Ectodermal cell (in vitro differentiated cells): ENCODE measurements at regions not wholly inside any gene's neighbourhood (a gene's known extent, or its start where the extent isn't known, plus 50 kb on each side); places are given as distances from the start of the nearest gene placed in this dataset.

Experiments used
- H3K27ac ChIP-seq: 2 replicates; pipeline ENCODE4 v1.7.0; 2013; ENCODE audit warnings: mild to moderate bottlenecking, low read depth, low read length; ENCODE audit not compliant: insufficient read depth, poor library complexity, severe bottlenecking
- H3K27me3 ChIP-seq: 2 replicates; pipeline ENCODE4 v1.7.0; 2013; ENCODE audit warnings: mild to moderate bottlenecking, low read length; ENCODE audit not compliant: insufficient read depth, control insufficient read depth, poor library complexity, severe bottlenecking
- H3K36me3 ChIP-seq: one replicate; pipeline ENCODE4 v1.7.0; 2013; ENCODE audit warnings: low read length; ENCODE audit not compliant: control insufficient read depth, insufficient read depth
- H3K4me1 ChIP-seq: one replicate; pipeline ENCODE4 v1.7.0; 2013; ENCODE audit warnings: low read length; ENCODE audit not compliant: control insufficient read depth, insufficient read depth
- H3K4me3 ChIP-seq: 2 replicates; pipeline ENCODE4 v1.7.0; 2013; ENCODE audit warnings: low read depth, low read length, control low read depth; ENCODE audit not compliant: insufficient read depth
- H3K9me3 ChIP-seq: 2 replicates; pipeline ENCODE4 v1.7.0; 2013; ENCODE audit warnings: mild to moderate bottlenecking, low read length, moderate library complexity; ENCODE audit not compliant: control insufficient read depth
- WGBS, 2 experiments: methylation state at CpG; one replicate each; pipeline ENCODE4 v1.1.7; 2013; ENCODE audit warnings: missing lambda C conversion rate in 2 of 2; 5-methylcytosine and 5-hydroxymethylcytosine counted together

GRCh38 chr5:142542078-142542477 is 143.8 kb downstream of the FGF1 start:
- H3K9me3 ChIP-seq: no peaks in the 10 kb centered on the region
- no peaks in the 10 kb centered on the region for H3K4me1 ChIP-seq
- H3K4me3 ChIP-seq: no peak overlapping the region
- 79 to 93% methylated on average over 7 of the region's 7 CpGs for WGBS, 2 experiments
- no peaks in the 10 kb centered on the region for H3K27me3 ChIP-seq
- H3K27ac ChIP-seq: no peak overlapping the region
- no peaks in the 10 kb centered on the region for H3K36me3 ChIP-seq

- Histone ChIP-seq H3K4me1 (no peaks in the 10 kb centered on the region), H3K27me3 (no peaks in the 10 kb centered on the region), H3K4me3 (no peak overlapping the region), H3K36me3 (no peaks in the 10 kb centered on the region), H3K9me3 (no peaks in the 10 kb centered on the region), H3K27ac (no peak overlapping the region)
- WGBS, 2 experiments: 89 to 92% methylated on average over 8 of the region's 8 CpGs
These were observed 144.9 kb downstream of the FGF1 start for GRCh38 chr5:142540922-142541422.

GRCh38 chr5:142539154-142539740 is 146.6 kb downstream of the FGF1 start:
- Histone ChIP-seq H3K9me3 (peaks cover 3% of the 10 kb centered on the region), H3K4me1 (no peaks in the 10 kb centered on the region), H3K4me3 (no peak overlapping the region), H3K27me3 (no peaks in the 10 kb centered on the region), H3K36me3 (no peaks in the 10 kb centered on the region), H3K27ac (no peak overlapping the region)
- WGBS, 2 experiments: 63 to 83% methylated on average over 1 of the region's 1 CpG

GRCh38 chr5:142537938-142538337 is 148.0 kb downstream of the FGF1 start:
- Histone ChIP-seq H3K27ac (no peak overlapping the region), H3K4me3 (no peak overlapping the region), H3K27me3 (no peaks in the 10 kb centered on the region), H3K36me3 (no peaks in the 10 kb centered on the region), H3K4me1 (no peaks in the 10 kb centered on the region), H3K9me3 (peaks cover 3% of the 10 kb centered on the region)
- WGBS, 2 experiments: 92 to 100% methylated on average over 2 of the region's 3 CpGs

- Histone ChIP-seq H3K27ac (no peak overlapping the region), H3K27me3 (no peaks in the 10 kb centered on the region), H3K4me3 (no peak overlapping the region), H3K36me3 (no peaks in the 10 kb centered on the region), H3K4me1 (no peaks in the 10 kb centered on the region), H3K9me3 (peaks cover 3% of the 10 kb centered on the region)
- 91 to 93% methylated on average over 4 of the region's 4 CpGs for WGBS, 2 experiments
These were observed 153.1 kb downstream of the FGF1 start for GRCh38 chr5:142532781-142533176.

- H3K27ac ChIP-seq: no peak overlapping the region
- no peak overlapping the region for H3K4me3 ChIP-seq
- H3K9me3 ChIP-seq: peaks cover 3% of the 10 kb centered on the region
- 91 to 92% methylated on average over 9 of the region's 9 CpGs for WGBS, 2 experiments
- no peaks in the 10 kb centered on the region for H3K36me3 ChIP-seq
- H3K4me1 ChIP-seq: no peaks in the 10 kb centered on the region
- no peaks in the 10 kb centered on the region for H3K27me3 ChIP-seq
These were observed 153.7 kb downstream of the FGF1 start for GRCh38 chr5:142531977-142532780.

GRCh38 chr5:142530904-142531303 is 155.0 kb downstream of the FGF1 start:
- H3K27ac ChIP-seq: no peak overlapping the region
- WGBS, 2 experiments: 91 to 98% methylated on average over 4 of the region's 4 CpGs
- H3K9me3 ChIP-seq: peaks cover 3% of the 10 kb centered on the region

GRCh38 chr5:142529626-142530278 is 156.1 kb downstream of the FGF1 start:
- Histone ChIP-seq H3K4me3 (no peak overlapping the region), H3K4me1 (no peaks in the 10 kb centered on the region), H3K27me3 (no peaks in the 10 kb centered on the region), H3K9me3 (peaks cover under 1% of the 10 kb centered on the region), H3K36me3 (no peaks in the 10 kb centered on the region), H3K27ac (no peak overlapping the region)
- WGBS, 2 experiments: 93 to 95% methylated on average over 4 of the region's 4 CpGs

More at GRCh38 chr5:142530904-142531303, 155.0 kb downstream of the FGF1 start:
- Histone ChIP-seq H3K36me3 (no peaks in the 10 kb centered on the region), H3K4me3 (no peak overlapping the region), H3K4me1 (no peaks in the 10 kb centered on the region), H3K27me3 (no peaks in the 10 kb centered on the region)

- no peaks in the 10 kb centered on the region for H3K4me1 ChIP-seq
- H3K4me3 ChIP-seq: no peak overlapping the region
- H3K36me3 ChIP-seq: no peaks in the 10 kb centered on the region
- H3K27ac ChIP-seq: no peak overlapping the region
- no peaks in the 10 kb centered on the region for H3K9me3 ChIP-seq
- WGBS, 2 experiments: 93 to 94% methylated on average over 3 of the region's 3 CpGs
- H3K27me3 ChIP-seq: no peaks in the 10 kb centered on the region
These were observed 158.1 kb downstream of the FGF1 start for GRCh38 chr5:142527664-142528295.

GRCh38 chr5:142527234-142527633 is 158.7 kb downstream of the FGF1 start:
- Histone ChIP-seq H3K27me3 (no peaks in the 10 kb centered on the region), H3K4me1 (no peaks in the 10 kb centered on the region), H3K4me3 (no peak overlapping the region), H3K27ac (no peak overlapping the region), H3K9me3 (no peaks in the 10 kb centered on the region), H3K36me3 (no peaks in the 10 kb centered on the region)
- WGBS, 2 experiments: 91 to 98% methylated on average over 1 of the region's 1 CpG
